HEK293 (cell line): ENCODE measurements at regions not wholly inside any gene's neighbourhood (a gene's known extent, or its start where the extent isn't known, plus 50 kb on each side); places are given as distances from the start of the nearest gene placed in this dataset.

Source experiments
- CTCF ChIA-PET: fragments of 350-600 bp; formaldehyde crosslinking; extraction: SDS; loops from one replicate; lab custom pipeline; 2021; ENCODE audit warnings: antibody characterized with exemption; lab: Yijun Ruan, JAX
- POLR2A ChIA-PET: fragments of 300-600 bp; formaldehyde crosslinking; extraction: SDS; loops from one replicate; lab custom pipeline; 2020; ENCODE audit warnings: antibody characterized with exemption, inconsistent platforms; lab: Yijun Ruan, JAX
- H3K27ac ChIP-seq: fragments of 200-500 bp; sonication (Bioruptor generic); 2 replicates; pipeline ENCODE4 v1.5.1; 2014; ENCODE audit warnings: low read depth, low read length, control low read depth, inconsistent platforms; ENCODE audit errors: extremely low read depth
- H3K36me3 ChIP-seq, 2 experiments: fragments of 200-500 bp in 1 of 2; sonication (Bioruptor generic) in 1 of 2; 1 replicate in 1 of 2; 2 replicates in 1 of 2; pipeline ENCODE4 v1.5.1; 2014 to 2017; ENCODE audit warnings: inconsistent platforms in 2 of 2, low read length in 2 of 2; ENCODE audit not compliant: control insufficient read depth in 2 of 2, insufficient read depth in 1 of 2
- H3K4me1 ChIP-seq: fragments of 200-500 bp; sonication (Bioruptor generic); 2 replicates; pipeline ENCODE4 v1.5.1; 2014; ENCODE audit warnings: mild to moderate bottlenecking, low read length, inconsistent platforms; ENCODE audit not compliant: control insufficient read depth, insufficient read depth
- H3K4me3 ChIP-seq: 2 replicates; pipeline ENCODE4 v1.5.1; 2011; ENCODE audit warnings: low read depth, mild to moderate bottlenecking, control low read depth, low read length, moderate library complexity
- H3K9me3 ChIP-seq: fragments of 200-500 bp; sonication (Bioruptor generic); 2 replicates; pipeline ENCODE4 v1.5.1; 2014; ENCODE audit warnings: low read depth, low read length, inconsistent platforms; ENCODE audit not compliant: control insufficient read depth, insufficient read depth
- EGR2 ChIP-seq: fragments of 450-650 bp; formaldehyde crosslinking; IDR thresholded peaks from 2 replicates; pipeline ENCODE4 v1.5.1; 2016; ENCODE audit warnings: low read depth, missing biosample characterization, missing genetic modification characterization
- GLI4 ChIP-seq: fragments of 450-650 bp; formaldehyde crosslinking; IDR thresholded peaks from 2 replicates; pipeline ENCODE4 v1.5.1; 2016; ENCODE audit warnings: missing biosample characterization, missing genetic modification characterization
- KLF7 ChIP-seq: fragments of 450-650 bp; formaldehyde crosslinking; IDR thresholded peaks from 2 replicates; pipeline ENCODE4 v1.5.1; 2016; ENCODE audit warnings: missing biosample characterization, missing genetic modification characterization, borderline replicate concordance
- KLF8 ChIP-seq: fragments of 450-650 bp; formaldehyde crosslinking; IDR thresholded peaks from 2 replicates; pipeline ENCODE4 v1.5.1; 2016; ENCODE audit warnings: missing biosample characterization, missing genetic modification characterization
- RBAK ChIP-seq: fragments of 450-650 bp; formaldehyde crosslinking; IDR thresholded peaks from 2 replicates; pipeline ENCODE4 v1.5.1; 2016; ENCODE audit warnings: missing biosample characterization, missing genetic modification characterization
- SCRT2 ChIP-seq: fragments of 450-650 bp; formaldehyde crosslinking; IDR thresholded peaks from 2 replicates; pipeline ENCODE4 v1.5.1; 2016; ENCODE audit warnings: missing biosample characterization, missing genetic modification characterization
- TRIM28 ChIP-seq: IDR thresholded peaks from 2 replicates; pipeline ENCODE4 v1.6.1; 2011; ENCODE audit warnings: low read length, control low read depth, borderline replicate concordance
- ZBTB17 ChIP-seq: fragments of 450-650 bp; formaldehyde crosslinking; IDR thresholded peaks from 2 replicates; pipeline ENCODE4 v1.5.1; 2016; ENCODE audit warnings: missing biosample characterization, missing genetic modification characterization
- ZFP3 ChIP-seq: fragments of 450-650 bp; formaldehyde crosslinking; IDR thresholded peaks from 2 replicates; pipeline ENCODE4 v1.5.1; 2016; ENCODE audit warnings: low read depth, missing biosample characterization, missing genetic modification characterization
- ZNF214 ChIP-seq: fragments of 450-650 bp; formaldehyde crosslinking; IDR thresholded peaks from 2 replicates; pipeline ENCODE4 v1.5.1; 2017; ENCODE audit warnings: missing biosample characterization, mild to moderate bottlenecking, missing genetic modification characterization, borderline replicate concordance
- ZNF248 ChIP-seq: fragments of 450-650 bp; formaldehyde crosslinking; IDR thresholded peaks from 2 replicates; pipeline ENCODE4 v1.5.1; 2017; ENCODE audit warnings: missing biosample characterization, missing genetic modification characterization
- ZNF48 ChIP-seq: fragments of 450-650 bp; formaldehyde crosslinking; IDR thresholded peaks from 2 replicates; pipeline ENCODE4 v1.5.1; 2016; ENCODE audit warnings: missing biosample characterization, missing genetic modification characterization
- ZNF501 ChIP-seq: fragments of 450-650 bp; formaldehyde crosslinking; IDR thresholded peaks from 2 replicates; pipeline ENCODE4 v1.5.1; 2016; ENCODE audit warnings: missing biosample characterization, missing genetic modification characterization
- ZNF624 ChIP-seq: fragments of 450-650 bp; formaldehyde crosslinking; IDR thresholded peaks from 2 replicates; pipeline ENCODE4 v1.5.1; 2017; ENCODE audit warnings: missing biosample characterization, missing genetic modification characterization
- ZNF777 ChIP-seq: fragments of 450-650 bp; formaldehyde crosslinking; IDR thresholded peaks from 2 replicates; pipeline ENCODE4 v1.5.1; 2017; ENCODE audit warnings: missing biosample characterization, missing genetic modification characterization, borderline replicate concordance
- ZNF792 ChIP-seq: fragments of 450-650 bp; formaldehyde crosslinking; IDR thresholded peaks from 2 replicates; pipeline ENCODE4 v1.5.1; 2016; ENCODE audit warnings: missing biosample characterization, missing genetic modification characterization
- TF ChIP-seq, protein P1 (sequence below): fragments of 450-650 bp; formaldehyde crosslinking; IDR thresholded peaks from 2 replicates; pipeline ENCODE4 v1.5.1; 2016; ENCODE audit warnings: missing biosample characterization, missing genetic modification characterization
- TF ChIP-seq, protein P2 (sequence below): fragments of 450-650 bp; formaldehyde crosslinking; IDR thresholded peaks from 2 replicates; pipeline ENCODE4 v1.5.1; 2017; ENCODE audit warnings: missing biosample characterization, missing genetic modification characterization
- TF ChIP-seq, protein P3 (sequence below): fragments of 450-650 bp; formaldehyde crosslinking; IDR thresholded peaks from 2 replicates; pipeline ENCODE4 v1.5.1; 2016; ENCODE audit warnings: missing biosample characterization, missing genetic modification characterization
- TF ChIP-seq, protein P4 (sequence below): sonication (generic); formaldehyde crosslinking; IDR thresholded peaks from 2 replicates; pipeline ENCODE4 v1.8.1; 2022; ENCODE audit warnings: mild to moderate bottlenecking, moderate library complexity, missing genetic modification reagents

DNA sequence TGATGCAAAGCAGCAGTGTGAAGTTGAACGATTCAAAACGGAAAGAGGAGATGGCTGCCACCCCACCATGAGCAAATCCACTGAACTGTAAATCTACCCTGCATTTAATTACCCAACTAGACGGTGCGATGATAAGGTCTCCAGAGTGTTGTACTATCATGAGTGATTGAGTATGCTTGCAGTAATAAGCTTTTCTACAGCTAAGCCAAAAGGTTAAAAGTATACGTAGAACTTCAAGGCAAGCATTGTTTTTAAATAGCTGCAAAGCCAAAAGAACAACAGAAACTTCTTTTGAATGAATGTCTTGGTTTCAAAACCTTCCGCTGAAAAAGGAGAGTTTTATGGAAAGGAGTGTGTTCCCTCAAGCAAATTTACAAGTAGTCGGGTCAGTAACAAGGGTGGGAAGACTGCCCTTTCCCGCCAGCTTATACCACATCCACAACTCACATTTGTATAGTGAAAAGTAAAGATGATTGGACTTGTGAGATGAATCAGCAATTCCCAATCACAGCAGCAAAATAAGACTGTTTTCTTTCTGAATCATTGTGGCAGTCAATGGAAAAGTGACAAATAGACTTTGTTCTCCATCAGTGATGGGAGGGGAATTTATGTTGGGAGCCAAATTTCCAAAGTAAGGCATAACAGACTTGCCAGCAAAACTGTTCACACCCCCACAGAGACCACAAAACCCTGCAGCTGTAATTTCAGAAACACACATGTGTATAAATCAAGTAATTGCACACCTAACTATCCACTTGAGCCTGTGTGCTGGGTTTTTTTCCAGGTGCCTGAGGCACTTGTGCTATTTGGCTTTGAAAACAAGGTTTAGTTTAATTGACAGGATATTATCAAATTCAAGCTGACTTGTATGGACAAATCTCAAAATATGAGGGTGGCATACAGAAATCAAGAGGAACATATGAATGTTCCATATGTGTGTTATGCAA lies 407.7 kb upstream of the GRAMD2B start (continued):
- TF ChIP-seq ZBTB17 (tag by site-specific recombination) (peak; percentile 68), ZFP3 (no peak), ZNF48 (tag by site-specific recombination) (no peak), ZNF792 (tag by site-specific recombination) (no peak), ZNF248 (tag by site-specific recombination) (no peak), GLI4 (no peak), EGR2 (no peak), ZNF501 (no peak)
- TF ChIP-seq, protein P1, sequence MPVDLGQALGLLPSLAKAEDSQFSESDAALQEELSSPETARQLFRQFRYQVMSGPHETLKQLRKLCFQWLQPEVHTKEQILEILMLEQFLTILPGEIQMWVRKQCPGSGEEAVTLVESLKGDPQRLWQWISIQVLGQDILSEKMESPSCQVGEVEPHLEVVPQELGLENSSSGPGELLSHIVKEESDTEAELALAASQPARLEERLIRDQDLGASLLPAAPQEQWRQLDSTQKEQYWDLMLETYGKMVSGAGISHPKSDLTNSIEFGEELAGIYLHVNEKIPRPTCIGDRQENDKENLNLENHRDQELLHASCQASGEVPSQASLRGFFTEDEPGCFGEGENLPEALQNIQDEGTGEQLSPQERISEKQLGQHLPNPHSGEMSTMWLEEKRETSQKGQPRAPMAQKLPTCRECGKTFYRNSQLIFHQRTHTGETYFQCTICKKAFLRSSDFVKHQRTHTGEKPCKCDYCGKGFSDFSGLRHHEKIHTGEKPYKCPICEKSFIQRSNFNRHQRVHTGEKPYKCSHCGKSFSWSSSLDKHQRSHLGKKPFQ: peak; percentile 96

DNA sequence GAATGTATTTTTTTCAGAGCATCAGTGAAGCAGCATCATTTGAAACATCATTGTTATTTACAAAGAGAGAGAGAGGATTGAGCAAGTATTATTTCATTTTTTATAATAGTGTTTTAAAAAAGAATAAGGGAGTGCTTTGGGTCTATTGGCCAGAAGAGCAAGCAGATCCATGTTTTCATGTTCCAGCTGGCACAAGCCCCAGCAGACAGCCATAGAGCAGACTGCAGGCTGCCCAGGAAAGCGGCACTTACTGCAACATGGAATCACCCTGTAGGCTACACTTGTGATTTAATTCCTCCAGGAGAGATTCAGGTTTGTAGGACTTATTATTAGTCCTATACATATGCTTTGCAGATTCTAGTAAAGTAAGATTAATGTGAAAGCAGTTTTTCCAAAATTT lies 407.0 kb upstream of the GRAMD2B start:
- ChIA-PET POLR2A (no interaction called here), CTCF (no interaction called here)
- H3K36me3 ChIP-seq: no peaks in the 10 kb centered on the region
- H3K27ac ChIP-seq: no peak overlapping the region; the same call in 1 of the 2 replicates
- TF ChIP-seq, protein P2, sequence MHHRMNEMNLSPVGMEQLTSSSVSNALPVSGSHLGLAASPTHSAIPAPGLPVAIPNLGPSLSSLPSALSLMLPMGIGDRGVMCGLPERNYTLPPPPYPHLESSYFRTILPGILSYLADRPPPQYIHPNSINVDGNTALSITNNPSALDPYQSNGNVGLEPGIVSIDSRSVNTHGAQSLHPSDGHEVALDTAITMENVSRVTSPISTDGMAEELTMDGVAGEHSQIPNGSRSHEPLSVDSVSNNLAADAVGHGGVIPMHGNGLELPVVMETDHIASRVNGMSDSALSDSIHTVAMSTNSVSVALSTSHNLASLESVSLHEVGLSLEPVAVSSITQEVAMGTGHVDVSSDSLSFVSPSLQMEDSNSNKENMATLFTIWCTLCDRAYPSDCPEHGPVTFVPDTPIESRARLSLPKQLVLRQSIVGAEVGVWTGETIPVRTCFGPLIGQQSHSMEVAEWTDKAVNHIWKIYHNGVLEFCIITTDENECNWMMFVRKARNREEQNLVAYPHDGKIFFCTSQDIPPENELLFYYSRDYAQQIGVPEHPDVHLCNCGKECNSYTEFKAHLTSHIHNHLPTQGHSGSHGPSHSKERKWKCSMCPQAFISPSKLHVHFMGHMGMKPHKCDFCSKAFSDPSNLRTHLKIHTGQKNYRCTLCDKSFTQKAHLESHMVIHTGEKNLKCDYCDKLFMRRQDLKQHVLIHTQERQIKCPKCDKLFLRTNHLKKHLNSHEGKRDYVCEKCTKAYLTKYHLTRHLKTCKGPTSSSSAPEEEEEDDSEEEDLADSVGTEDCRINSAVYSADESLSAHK (tag by site-specific recombination): no peak
- no peak for TF ChIP-seq SCRT2
- TF ChIP-seq ZNF624: no peak
- TF ChIP-seq KLF8 (tag by site-specific recombination): no peak
- TF ChIP-seq, protein P3, sequence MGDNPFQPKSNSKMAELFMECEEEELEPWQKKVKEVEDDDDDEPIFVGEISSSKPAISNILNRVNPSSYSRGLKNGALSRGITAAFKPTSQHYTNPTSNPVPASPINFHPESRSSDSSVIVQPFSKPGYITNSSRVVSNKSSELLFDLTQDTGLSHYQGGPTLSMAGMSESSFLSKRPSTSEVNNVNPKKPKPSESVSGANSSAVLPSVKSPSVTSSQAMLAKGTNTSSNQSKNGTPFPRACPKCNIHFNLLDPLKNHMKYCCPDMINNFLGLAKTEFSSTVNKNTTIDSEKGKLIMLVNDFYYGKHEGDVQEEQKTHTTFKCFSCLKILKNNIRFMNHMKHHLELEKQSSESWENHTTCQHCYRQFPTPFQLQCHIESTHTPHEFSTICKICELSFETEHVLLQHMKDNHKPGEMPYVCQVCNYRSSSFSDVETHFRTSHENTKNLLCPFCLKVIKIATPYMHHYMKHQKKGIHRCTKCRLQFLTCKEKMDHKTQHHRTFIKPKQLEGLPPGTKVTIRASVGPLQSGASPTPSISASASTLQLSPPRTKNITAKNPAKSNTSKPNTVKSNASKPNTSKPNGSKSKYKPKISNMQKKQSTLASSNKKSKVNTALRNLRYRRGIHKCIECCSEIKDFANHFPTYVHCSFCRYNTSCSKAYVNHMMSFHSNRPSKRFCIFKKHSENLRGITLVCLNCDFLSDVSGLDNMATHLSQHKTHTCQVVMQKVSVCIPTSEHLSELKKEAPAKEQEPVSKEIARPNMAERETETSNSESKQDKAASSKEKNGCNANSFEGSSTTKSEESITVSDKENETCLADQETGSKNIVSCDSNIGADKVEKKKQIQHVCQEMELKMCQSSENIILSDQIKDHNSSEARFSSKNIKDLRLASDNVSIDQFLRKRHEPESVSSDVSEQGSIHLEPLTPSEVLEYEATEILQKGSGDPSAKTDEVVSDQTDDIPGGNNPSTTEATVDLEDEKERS (tag by site-specific recombination): no peak
- no peak for TF ChIP-seq KLF7 (tag by site-specific recombination)
- TF ChIP-seq, protein P4, sequence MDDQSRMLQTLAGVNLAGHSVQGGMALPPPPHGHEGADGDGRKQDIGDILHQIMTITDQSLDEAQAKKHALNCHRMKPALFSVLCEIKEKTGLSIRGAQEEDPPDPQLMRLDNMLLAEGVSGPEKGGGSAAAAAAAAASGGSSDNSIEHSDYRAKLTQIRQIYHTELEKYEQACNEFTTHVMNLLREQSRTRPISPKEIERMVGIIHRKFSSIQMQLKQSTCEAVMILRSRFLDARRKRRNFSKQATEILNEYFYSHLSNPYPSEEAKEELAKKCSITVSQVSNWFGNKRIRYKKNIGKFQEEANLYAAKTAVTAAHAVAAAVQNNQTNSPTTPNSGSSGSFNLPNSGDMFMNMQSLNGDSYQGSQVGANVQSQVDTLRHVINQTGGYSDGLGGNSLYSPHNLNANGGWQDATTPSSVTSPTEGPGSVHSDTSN (CRISPR knock-in tag): no peak
- no peak for TF ChIP-seq ZNF214 (tag by site-specific recombination)
- no peak for TF ChIP-seq ZNF777 (tag by site-specific recombination)
- no peak for TF ChIP-seq ZNF48 (tag by site-specific recombination)
- no peak for TF ChIP-seq RBAK
- TF ChIP-seq TRIM28: no peak
- H3K4me3 ChIP-seq: no peak overlapping the region
- H3K4me1 ChIP-seq: peaks cover 15% of the 10 kb centered on the region; the same call in 1 of the 2 replicates
- no peaks in the 10 kb centered on the region for H3K9me3 ChIP-seq
